ENCODE measurements at regions not wholly inside any gene's neighbourhood (a gene's known extent, or its start where the extent isn't known, plus 50 kb on each side); places are given as distances from the start of the nearest gene placed in this dataset.

GRCh38 chr5:159774476-159775031, 141.7 kb upstream of the ADRA1B start:
- DNase-seq (ENCODE audit: low read depth): no peak
- TF ChIP-seq, protein P1, sequence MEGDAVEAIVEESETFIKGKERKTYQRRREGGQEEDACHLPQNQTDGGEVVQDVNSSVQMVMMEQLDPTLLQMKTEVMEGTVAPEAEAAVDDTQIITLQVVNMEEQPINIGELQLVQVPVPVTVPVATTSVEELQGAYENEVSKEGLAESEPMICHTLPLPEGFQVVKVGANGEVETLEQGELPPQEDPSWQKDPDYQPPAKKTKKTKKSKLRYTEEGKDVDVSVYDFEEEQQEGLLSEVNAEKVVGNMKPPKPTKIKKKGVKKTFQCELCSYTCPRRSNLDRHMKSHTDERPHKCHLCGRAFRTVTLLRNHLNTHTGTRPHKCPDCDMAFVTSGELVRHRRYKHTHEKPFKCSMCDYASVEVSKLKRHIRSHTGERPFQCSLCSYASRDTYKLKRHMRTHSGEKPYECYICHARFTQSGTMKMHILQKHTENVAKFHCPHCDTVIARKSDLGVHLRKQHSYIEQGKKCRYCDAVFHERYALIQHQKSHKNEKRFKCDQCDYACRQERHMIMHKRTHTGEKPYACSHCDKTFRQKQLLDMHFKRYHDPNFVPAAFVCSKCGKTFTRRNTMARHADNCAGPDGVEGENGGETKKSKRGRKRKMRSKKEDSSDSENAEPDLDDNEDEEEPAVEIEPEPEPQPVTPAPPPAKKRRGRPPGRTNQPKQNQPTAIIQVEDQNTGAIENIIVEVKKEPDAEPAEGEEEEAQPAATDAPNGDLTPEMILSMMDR (IDR thresholded peaks at IDR 0.05; ENCODE audit: low read depth, low read length, missing control alignments): no peak
- H3K4me3 ChIP-seq (ENCODE audit: low read depth, low read length): no peak overlapping the region

GRCh38 chr5:159775890-159776289, 140.4 kb upstream of the ADRA1B start:
- TF ChIP-seq, protein P1 (IDR thresholded peaks at IDR 0.05; ENCODE audit: low read depth, low read length, missing control alignments): no peak
- DNase-seq (ENCODE audit: low read depth): no peak
- H3K4me3 ChIP-seq (ENCODE audit: low read depth, low read length): no peak overlapping the region

DNA sequence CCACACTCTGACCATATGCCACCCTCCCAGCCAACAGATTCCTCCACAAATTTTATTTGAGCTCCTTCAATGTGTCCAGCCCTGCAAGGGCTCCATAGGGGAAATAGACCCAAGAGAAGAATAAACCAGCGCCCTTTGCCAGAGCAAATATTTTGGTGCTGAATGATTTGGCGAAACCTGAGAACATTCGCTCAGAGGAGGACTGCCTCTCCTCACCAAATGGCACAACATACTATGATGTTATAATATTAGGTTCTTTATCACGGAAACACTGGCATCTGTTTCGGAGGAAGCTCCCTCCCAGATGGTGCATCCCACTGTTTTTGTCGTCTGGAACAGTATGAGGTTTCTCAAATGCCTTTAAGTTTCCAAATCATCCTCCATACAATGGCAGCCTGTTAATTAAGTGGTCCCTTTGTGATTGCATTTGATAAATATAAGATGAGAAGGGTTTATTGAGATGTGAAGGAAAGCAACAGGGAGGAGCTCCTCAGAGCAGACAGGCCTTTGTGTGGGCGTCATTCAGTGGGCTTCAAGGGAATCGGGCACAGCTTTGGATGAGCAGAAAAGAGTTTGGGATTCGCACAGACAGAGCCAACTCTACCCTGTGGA, 139.1 kb upstream of the ADRA1B start:
- DNase-seq (ENCODE audit: low read depth): no peak
- TF ChIP-seq, protein P1 (IDR thresholded peaks at IDR 0.05; ENCODE audit: low read depth, low read length, missing control alignments): no peak
- H3K4me3 ChIP-seq (ENCODE audit: low read depth, low read length): no peak overlapping the region

- TF ChIP-seq, protein P1 (IDR thresholded peaks at IDR 0.05; ENCODE audit: low read depth, low read length, missing control alignments): no peak
- H3K4me3 ChIP-seq (ENCODE audit: low read depth, low read length): no peak overlapping the region
- DNase-seq (ENCODE audit: low read depth): no peak
Observed at GRCh38 chr5:159779481-159779880, 136.8 kb upstream of the ADRA1B start.

GRCh38 chr5:159780246-159780645, 136.0 kb upstream of the ADRA1B start:
- TF ChIP-seq, protein P1 (IDR thresholded peaks at IDR 0.05; ENCODE audit: low read depth, low read length, missing control alignments): no peak
- no peak overlapping the region for H3K4me3 ChIP-seq (ENCODE audit: low read depth, low read length)
- no peak for DNase-seq (ENCODE audit: low read depth)

DNA sequence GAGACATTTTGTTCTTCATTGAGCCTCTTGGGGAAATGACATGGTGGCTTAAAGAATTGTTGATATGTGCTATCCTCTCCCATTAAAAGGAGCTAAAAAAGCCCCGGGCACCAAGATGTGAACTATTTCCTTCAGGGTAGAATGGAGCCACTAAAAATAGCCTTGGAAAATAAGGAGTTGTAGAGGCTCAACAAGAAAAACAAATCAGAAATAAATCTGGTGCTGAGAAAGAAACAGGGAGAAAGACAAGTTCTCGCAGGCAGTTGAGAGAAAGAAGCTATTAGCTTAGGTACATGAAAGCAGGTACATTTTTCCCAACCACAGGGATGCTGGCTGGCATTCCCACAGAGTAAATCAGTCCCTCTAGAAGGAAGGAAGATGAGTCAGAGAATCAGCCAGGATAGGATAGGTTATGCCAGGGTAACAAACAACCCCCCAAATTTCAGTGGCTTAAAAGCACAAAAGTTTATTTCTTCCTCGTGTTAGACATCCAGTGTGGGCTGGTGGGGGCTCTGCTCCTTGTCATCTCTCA, 134.6 kb upstream of the ADRA1B start:
- TF ChIP-seq, protein P1 (IDR thresholded peaks at IDR 0.05; ENCODE audit: low read depth, low read length, missing control alignments): no peak
- DNase-seq (ENCODE audit: low read depth): no peak
- H3K4me3 ChIP-seq (ENCODE audit: low read depth, low read length): no peak overlapping the region

Data from GM12864 (cell line).